Common myeloid progenitor, CD34-positive (primary cell): ENCODE measurements at regions not wholly inside any gene's neighbourhood (a gene's known extent, or its start where the extent isn't known, plus 50 kb on each side); places are given as distances from the start of the nearest gene placed in this dataset.
A peak's percentile ranks its signal among the peaks of the same experiment; 100 is the strongest.
"Not testable (repeated sequence)": the region's sequence is repeated elsewhere in the genome, so short reads cannot be mapped to it uniquely, and the experiment has no call there.

Experiments
- CTCF ChIA-PET: fragments of 350-600 bp; sonication (Branson Sonifier 250); formaldehyde crosslinking; loops from one replicate; lab custom pipeline; 2021; ENCODE audit warnings: antibody characterized with exemption; lab: Charles Lee
- POLR2A ChIA-PET: fragments of 350-600 bp; sonication (Branson Sonifier 250); formaldehyde crosslinking; loops from one replicate; lab custom pipeline; 2021; ENCODE audit warnings: antibody characterized with exemption; lab: Charles Lee
- DNase-seq, 3 donors: peaks; one replicate each; pipeline versions ENCODE4 v3.0.0 to v3.0.0-alpha.2; 2013
- H3K27ac ChIP-seq, 2 experiments: 1 replicate in 1 of 2; 2 replicates in 1 of 2; pipeline ENCODE4 v1.7.0; 2013; ENCODE audit warnings: inconsistent platforms in 2 of 2, low read length in 2 of 2, mild to moderate bottlenecking in 2 of 2, low read depth in 1 of 2, moderate library complexity in 1 of 2; ENCODE audit not compliant: severe bottlenecking in 2 of 2, insufficient read depth in 1 of 2, poor library complexity in 1 of 2
- H3K27me3 ChIP-seq, 5 experiments: replicated peaks in 2 of 5; 1 replicate in 3 of 5; 2 replicates in 2 of 5; pipeline versions ENCODE4 v1.6.1 to v1.7.0; 2013; ENCODE audit warnings: low read length in 4 of 5, mild to moderate bottlenecking in 2 of 5, moderate library complexity in 2 of 5, inconsistent platforms in 1 of 5; ENCODE audit not compliant: insufficient read depth in 5 of 5, control insufficient read depth in 4 of 5
- H3K36me3 ChIP-seq, 4 experiments: 1 replicate in 2 of 4; 2 replicates in 2 of 4; pipeline versions ENCODE4 v1.6.1 to v1.7.0; 2013; ENCODE audit warnings: low read length in 3 of 4, control low read depth in 1 of 4, mild to moderate bottlenecking in 1 of 4; ENCODE audit not compliant: control insufficient read depth in 4 of 4, insufficient read depth in 4 of 4
- H3K4me1 ChIP-seq, 4 experiments: 1 replicate in 3 of 4; 2 replicates in 1 of 4; pipeline versions ENCODE4 v1.6.1 to v1.7.1; 2013; ENCODE audit warnings: low read length in 3 of 4, mild to moderate bottlenecking in 3 of 4, control low read depth in 1 of 4, inconsistent platforms in 1 of 4, moderate library complexity in 1 of 4; ENCODE audit not compliant: control insufficient read depth in 4 of 4, insufficient read depth in 4 of 4; ENCODE audit errors: control extremely low read depth in 1 of 4
- H3K4me3 ChIP-seq, 7 experiments: 1 replicate in 4 of 7; 2 replicates in 3 of 7; pipeline versions ENCODE4 v1.5.1 to v1.7.0; 2013; ENCODE audit warnings: mild to moderate bottlenecking in 7 of 7, low read length in 6 of 7, moderate library complexity in 6 of 7, inconsistent platforms in 2 of 7, low read depth in 2 of 7, control low read depth in 1 of 7; ENCODE audit not compliant: insufficient read depth in 4 of 7, control insufficient read depth in 1 of 7; ENCODE audit errors: extremely low read depth in 1 of 7
- H3K9me3 ChIP-seq, 5 experiments: 1 replicate in 4 of 5; 2 replicates in 1 of 5; pipeline versions ENCODE4 v1.6.1 to v1.7.1; 2013; ENCODE audit warnings: low read length in 4 of 5, mild to moderate bottlenecking in 2 of 5, inconsistent platforms in 1 of 5, low read depth in 1 of 5, moderate library complexity in 1 of 5; ENCODE audit not compliant: control insufficient read depth in 4 of 5, insufficient read depth in 2 of 5; ENCODE audit errors: control extremely low read depth in 1 of 5
- WGBS: methylation state at CpG from one replicate; pipeline ENCODE4 v1.1.5; 2013; ENCODE audit not compliant: insufficient coverage; 5-methylcytosine and 5-hydroxymethylcytosine counted together

DNA sequence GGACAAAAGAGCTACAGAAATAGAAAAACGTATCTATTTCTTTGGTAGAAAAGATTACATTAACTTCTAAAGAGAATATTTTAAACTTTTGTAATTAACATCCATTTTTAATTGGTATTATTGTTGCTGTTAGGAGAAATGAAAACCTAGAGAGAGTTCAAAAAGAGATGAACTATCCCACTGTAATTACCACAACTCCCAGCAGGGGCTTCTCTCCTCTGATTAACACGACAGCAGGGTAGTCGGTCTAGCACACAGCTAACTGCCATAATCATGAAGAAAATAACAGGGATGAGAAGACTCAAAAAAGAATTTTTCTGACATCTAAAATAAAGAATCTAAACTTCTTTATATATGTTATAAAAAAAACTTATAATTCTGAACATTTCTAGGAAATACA lies 86.2 kb upstream of the CDH9 start:
- peak; percentile 23 to 54 (median 44) for DNase-seq
- no CpG with 5 or more reads among the region's 3 CpGs for WGBS
- CTCF ChIA-PET, result interaction anchor here (1.1 kb wide), 1 partner anchor 11 kb away, joined by 3 read pairs; no protein-coding TSS in a partner anchor

DNA sequence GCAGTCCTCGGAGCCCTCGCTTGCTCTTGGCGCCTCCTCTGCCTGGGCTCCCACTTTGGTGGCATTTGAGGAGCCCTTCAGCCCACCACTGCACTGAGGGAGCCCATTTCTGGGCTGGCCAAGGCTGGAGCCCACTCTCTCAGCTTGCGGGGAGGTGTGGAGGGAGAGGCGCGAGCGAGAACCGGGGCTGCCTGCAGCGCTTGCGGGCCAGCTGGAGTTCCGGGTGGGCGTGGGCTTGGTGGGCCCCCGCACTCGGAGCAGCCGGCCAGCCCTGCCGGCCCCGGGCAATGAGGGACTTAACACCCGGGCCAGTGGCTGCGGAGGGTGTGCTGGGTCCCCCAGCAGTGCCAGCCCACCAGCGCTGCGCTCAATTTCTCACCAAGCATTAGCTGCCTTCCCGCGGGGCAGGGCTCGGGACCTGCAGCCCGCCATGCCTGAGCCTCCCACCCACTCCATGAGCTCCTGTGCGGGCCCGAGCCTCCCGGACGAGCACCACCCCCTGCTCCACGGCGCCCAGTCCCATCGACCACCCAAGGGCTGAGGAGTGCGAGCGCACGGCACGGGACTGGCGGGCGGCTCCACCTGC lies 81.4 kb upstream of the CDH9 start:
- H3K9me3 ChIP-seq, H3K4me3 ChIP-seq, CTCF ChIA-PET, H3K4me1 ChIP-seq, POLR2A ChIA-PET, DNase-seq, H3K27me3 ChIP-seq, H3K36me3 ChIP-seq, H3K27ac ChIP-seq: not testable (repeated sequence)
- 95% methylated on average over 13 of the region's 38 CpGs for WGBS

More for the DNA sequence above, 86.2 kb upstream of the CDH9 start:
- H3K9me3 ChIP-seq, result peaks cover 0 to 2% (median 0%) of the 10 kb centered on the region in 5 experiments
- no peak overlapping the region for H3K27ac ChIP-seq
- H3K4me3 ChIP-seq, result no peak overlapping the region
- no peaks in the 10 kb centered on the region for H3K4me1 ChIP-seq
- POLR2A ChIA-PET, result interaction anchor here (0.6 kb wide), 1 partner anchor 56 kb away, joined by 3 read pairs; no protein-coding TSS in a partner anchor
- H3K27me3 ChIP-seq, result no peaks in the 10 kb centered on the region
- H3K36me3 ChIP-seq, result no peaks in the 10 kb centered on the region

DNA sequence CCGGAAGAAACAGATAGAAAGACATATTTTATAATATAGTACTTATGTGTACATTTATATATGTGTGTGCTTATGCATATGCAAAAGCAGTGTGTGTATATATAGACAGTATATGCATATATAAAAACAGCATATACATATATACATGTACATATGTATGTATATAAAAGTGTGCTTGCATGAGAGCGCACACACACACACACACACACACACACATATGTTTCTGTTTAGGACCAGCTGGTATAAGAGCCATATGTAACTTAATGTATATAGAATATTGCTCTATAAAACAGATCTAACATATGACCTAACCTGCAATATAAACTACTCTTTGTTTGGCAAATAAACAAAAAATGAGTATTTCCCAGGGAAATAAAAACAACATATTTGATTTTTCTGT lies 65.1 kb upstream of the CDH9 start:
- no peaks in the 10 kb centered on the region for H3K9me3 ChIP-seq
- no peak overlapping the region for H3K4me3 ChIP-seq
- H3K4me1 ChIP-seq, result no peaks in the 10 kb centered on the region
- ChIA-PET CTCF (no interaction called here), POLR2A (no interaction called here)
- H3K27me3 ChIP-seq, result no peaks in the 10 kb centered on the region
- no peak for DNase-seq
- no CpG with 5 or more reads among the region's 2 CpGs for WGBS
- no peak overlapping the region for H3K27ac ChIP-seq
- no peaks in the 10 kb centered on the region for H3K36me3 ChIP-seq

DNA sequence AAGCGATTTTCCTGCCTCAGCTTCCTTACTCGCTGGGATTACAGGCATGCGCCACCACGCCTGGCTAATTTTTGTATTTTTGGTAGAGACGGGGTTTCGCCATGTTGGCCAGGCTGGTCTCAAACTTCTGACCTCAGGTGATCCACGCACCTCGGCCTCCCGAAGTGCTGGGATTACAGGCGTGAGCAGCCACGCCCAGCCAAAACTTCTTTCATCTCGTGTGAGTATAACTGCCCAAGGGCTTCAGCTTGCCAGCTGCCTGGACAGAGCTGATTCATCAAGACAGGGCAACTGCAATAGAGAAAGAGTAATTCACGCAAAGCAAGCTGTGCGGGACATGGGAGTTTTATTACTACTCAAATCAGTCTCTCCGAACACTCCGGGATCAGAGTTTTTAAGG lies 57.4 kb upstream of the CDH9 start:
- POLR2A ChIA-PET, H3K4me3 ChIP-seq, H3K27me3 ChIP-seq, H3K36me3 ChIP-seq, CTCF ChIA-PET, H3K27ac ChIP-seq, H3K9me3 ChIP-seq, H3K4me1 ChIP-seq, DNase-seq: not testable (repeated sequence)
- 100% methylated on average over 16 of the region's 16 CpGs for WGBS

DNA sequence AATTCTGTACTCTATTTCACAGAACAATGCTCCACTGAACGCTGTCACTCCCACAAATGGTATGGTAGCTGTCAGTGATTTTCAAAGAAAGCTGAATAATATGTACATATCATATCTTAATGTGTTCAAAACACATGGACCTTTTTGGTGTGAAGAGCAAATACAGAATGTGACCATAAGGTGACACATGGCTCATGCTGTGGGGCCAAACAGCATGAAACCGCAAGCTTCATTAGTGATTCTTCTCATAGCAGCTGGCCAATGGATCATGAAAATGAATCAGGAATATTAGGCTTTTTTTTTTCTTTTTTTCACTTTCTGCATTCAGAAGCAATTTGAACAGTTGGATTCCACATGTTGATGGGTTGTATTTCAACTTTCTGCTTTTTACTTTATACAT lies 54.9 kb upstream of the CDH9 start:
- H3K27me3 ChIP-seq, result no peaks in the 10 kb centered on the region
- CTCF ChIA-PET, result no interaction called here

DNA sequence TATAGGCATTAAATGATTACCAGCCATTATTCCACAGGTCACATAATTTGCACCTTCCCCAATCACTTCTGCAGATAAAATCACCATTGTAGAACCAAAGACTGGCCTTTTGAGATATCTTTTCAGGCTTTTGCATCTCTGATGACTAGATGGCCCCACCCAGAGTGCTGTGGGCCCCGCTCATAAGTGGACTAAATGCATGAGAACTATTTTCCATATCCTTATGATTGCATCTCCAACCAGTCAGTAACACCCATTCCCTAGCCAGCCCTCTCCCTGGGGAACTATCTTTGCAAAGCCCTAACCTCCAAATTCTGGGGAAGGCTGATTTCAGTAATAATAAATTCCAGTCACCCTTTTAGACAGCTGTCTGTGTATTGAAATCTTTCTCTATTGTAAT lies 53.5 kb upstream of the CDH9 start:
- Histone ChIP-seq H3K36me3 (no peaks in the 10 kb centered on the region), H3K27me3 (no peaks in the 10 kb centered on the region), H3K27ac (no peak overlapping the region), H3K9me3 (no peaks in the 10 kb centered on the region), H3K4me3 (no peak overlapping the region), H3K4me1 (no peaks in the 10 kb centered on the region)
- CTCF ChIA-PET, result no interaction called here
- WGBS, result 100% methylated on average over 1 of the region's 1 CpG
- POLR2A ChIA-PET, result no interaction called here
- DNase-seq, result no peak

More for the DNA sequence above, 54.9 kb upstream of the CDH9 start:
- POLR2A ChIA-PET, result no interaction called here
- Histone ChIP-seq H3K4me1 (no peaks in the 10 kb centered on the region), H3K27ac (no peak overlapping the region), H3K9me3 (no peaks in the 10 kb centered on the region), H3K36me3 (no peaks in the 10 kb centered on the region), H3K4me3 (no peak overlapping the region)
- WGBS, result no CpG with 5 or more reads among the region's 2 CpGs
- DNase-seq, result no peak

DNA sequence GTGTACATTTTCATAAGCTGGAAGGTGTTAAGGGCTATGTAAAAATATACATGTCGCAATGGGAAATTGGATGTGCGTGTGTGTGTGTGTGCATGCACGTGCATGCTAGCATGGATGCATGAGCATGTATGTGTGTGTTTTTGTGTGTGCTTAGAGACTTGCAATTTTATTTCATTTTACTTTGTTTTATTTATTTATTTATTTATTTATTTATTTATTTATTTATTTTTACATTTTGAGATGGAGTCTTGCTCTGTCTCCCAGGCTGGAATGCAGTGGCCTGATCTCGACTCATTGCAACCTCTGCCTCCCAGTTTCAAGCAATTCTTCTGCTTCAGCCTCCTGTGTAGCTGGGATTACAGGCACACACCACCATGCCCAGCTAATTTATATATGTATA lies 50.4 kb upstream of the CDH9 start:
- no CpG with 5 or more reads among the region's 4 CpGs for WGBS
- POLR2A ChIA-PET, CTCF ChIA-PET: not testable (repeated sequence)

More for the DNA sequence above, 50.4 kb upstream of the CDH9 start:
- H3K4me1 ChIP-seq, DNase-seq, H3K36me3 ChIP-seq, H3K27me3 ChIP-seq, H3K9me3 ChIP-seq, H3K4me3 ChIP-seq, H3K27ac ChIP-seq: not testable (repeated sequence)
